Transverse colon (tissue), 3 donors: ENCODE measurements at regions not wholly inside any gene's neighbourhood (a gene's known extent, or its start where the extent isn't known, plus 50 kb on each side); places are given as distances from the start of the nearest gene placed in this dataset.

ENCODE experiments used
- POLR2A ChIP-seq: fragments of 450-650 bp; IDR thresholded peaks from one replicate; pipeline ENCODE4 v1.6.1; 2016; ENCODE audit warnings: antibody characterized with exemption, mild to moderate bottlenecking, moderate library complexity
- TF ChIP-seq, protein P1 (sequence below), 5 experiments: fragments of 200-600 bp in 3 of 5; fragments of 450-650 bp in 2 of 5; sonication (generic) in 3 of 5; IDR thresholded peaks; 1 replicate in 2 of 5; 2 replicates in 3 of 5; pipeline ENCODE4 v1.5.1; 2016 to 2017; ENCODE audit warnings: antibody characterized with exemption in 5 of 5, inconsistent platforms in 3 of 5, mild to moderate bottlenecking in 2 of 5, moderate library complexity in 1 of 5

DNA sequence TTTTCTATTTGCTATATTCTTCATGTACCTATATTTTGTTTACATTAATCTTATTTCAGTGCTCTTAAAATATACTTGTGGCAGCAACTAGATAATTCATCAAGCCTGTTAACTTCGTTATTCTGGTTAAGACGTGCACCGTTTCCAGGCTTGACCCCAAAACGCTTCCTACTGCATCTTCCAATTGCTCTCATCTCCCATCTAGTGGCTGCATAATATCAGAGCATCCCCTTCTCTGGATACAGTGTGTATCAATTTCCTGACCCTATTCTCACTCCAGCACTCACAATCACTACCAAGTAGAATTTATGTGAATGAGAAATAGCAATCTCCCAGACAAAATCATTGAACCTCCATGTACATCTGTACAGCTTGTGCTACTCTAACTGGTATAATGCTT, 1280.3 kb upstream of the B3GALT2 start:
- TF ChIP-seq POLR2A = no peak
- TF ChIP-seq, protein P1, sequence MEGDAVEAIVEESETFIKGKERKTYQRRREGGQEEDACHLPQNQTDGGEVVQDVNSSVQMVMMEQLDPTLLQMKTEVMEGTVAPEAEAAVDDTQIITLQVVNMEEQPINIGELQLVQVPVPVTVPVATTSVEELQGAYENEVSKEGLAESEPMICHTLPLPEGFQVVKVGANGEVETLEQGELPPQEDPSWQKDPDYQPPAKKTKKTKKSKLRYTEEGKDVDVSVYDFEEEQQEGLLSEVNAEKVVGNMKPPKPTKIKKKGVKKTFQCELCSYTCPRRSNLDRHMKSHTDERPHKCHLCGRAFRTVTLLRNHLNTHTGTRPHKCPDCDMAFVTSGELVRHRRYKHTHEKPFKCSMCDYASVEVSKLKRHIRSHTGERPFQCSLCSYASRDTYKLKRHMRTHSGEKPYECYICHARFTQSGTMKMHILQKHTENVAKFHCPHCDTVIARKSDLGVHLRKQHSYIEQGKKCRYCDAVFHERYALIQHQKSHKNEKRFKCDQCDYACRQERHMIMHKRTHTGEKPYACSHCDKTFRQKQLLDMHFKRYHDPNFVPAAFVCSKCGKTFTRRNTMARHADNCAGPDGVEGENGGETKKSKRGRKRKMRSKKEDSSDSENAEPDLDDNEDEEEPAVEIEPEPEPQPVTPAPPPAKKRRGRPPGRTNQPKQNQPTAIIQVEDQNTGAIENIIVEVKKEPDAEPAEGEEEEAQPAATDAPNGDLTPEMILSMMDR (IDR thresholded peaks at IDR 0.05) = no peak
